GM12801 (cell line): ENCODE measurements at regions not wholly inside any gene's neighbourhood (a gene's known extent, or its start where the extent isn't known, plus 50 kb on each side); places are given as distances from the start of the nearest gene placed in this dataset.

Experiments
- TF ChIP-seq, protein P1 (sequence below): IDR thresholded peaks from one replicate; pipeline ENCODE4 v1.5.1; 2011; ENCODE audit warnings: control low read depth; ENCODE audit not compliant: insufficient read length; ENCODE audit errors: extremely low read depth

DNA sequence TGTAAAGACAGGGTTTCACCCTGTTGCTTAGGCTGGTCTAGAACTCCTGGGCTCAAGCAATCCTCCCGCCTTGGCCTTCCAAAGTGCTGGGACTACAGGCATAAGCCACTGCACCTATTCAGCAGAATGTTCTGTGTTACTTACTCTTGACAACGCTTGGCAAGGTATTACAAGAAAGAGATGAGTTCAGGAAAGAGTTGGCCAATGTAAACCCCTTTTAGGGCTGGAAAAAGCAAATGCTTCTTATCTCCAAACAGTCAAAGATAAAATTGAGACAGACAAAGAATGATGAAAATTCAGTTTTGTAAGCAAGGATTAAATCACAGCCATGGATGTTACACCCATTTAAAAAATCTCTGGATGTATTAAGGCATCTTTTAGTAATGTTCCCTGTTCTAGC, 114.0 kb upstream of the PODXL start:
- TF ChIP-seq, protein P1, sequence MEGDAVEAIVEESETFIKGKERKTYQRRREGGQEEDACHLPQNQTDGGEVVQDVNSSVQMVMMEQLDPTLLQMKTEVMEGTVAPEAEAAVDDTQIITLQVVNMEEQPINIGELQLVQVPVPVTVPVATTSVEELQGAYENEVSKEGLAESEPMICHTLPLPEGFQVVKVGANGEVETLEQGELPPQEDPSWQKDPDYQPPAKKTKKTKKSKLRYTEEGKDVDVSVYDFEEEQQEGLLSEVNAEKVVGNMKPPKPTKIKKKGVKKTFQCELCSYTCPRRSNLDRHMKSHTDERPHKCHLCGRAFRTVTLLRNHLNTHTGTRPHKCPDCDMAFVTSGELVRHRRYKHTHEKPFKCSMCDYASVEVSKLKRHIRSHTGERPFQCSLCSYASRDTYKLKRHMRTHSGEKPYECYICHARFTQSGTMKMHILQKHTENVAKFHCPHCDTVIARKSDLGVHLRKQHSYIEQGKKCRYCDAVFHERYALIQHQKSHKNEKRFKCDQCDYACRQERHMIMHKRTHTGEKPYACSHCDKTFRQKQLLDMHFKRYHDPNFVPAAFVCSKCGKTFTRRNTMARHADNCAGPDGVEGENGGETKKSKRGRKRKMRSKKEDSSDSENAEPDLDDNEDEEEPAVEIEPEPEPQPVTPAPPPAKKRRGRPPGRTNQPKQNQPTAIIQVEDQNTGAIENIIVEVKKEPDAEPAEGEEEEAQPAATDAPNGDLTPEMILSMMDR: no peak

DNA sequence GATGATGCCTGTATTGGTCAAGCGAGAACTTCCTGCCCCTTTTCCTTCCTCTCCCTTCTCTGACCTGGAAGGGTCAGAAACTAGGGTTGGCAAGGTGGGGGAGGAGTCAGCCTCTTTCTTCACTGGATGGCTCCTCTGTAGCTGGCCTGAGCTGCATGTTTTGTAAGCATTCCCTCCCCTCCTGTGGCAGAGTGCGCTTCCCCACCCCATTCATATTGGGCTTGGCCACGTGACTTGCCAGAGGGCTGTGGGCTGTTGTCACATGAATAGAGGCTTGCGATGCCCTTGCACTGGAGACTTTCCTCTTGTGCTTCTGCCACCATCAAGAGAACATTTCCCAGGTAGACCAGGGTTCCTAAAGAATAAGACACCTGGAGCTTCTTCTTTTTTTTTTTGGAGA, 111.3 kb upstream of the PODXL start:
- TF ChIP-seq, protein P1: no peak

DNA sequence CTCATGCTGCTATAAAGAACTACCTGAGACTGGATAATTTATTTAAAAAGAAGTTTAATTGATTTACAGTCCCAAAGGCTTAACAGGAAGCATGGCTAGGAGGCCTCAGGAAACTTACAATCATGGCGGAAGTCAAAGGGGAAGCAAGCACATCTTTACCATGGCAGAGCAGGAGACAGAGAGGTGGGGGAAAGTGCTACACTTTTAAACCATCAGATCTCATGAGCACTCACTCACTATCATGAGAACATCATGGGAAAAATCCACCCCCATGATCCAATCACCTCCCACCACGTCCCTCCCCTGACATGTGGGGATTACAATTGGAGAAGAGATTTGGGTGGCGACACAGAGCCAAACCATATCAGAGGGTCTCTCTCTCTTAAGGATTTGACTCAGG, 108.6 kb upstream of the PODXL start:
- TF ChIP-seq, protein P1: no peak

DNA sequence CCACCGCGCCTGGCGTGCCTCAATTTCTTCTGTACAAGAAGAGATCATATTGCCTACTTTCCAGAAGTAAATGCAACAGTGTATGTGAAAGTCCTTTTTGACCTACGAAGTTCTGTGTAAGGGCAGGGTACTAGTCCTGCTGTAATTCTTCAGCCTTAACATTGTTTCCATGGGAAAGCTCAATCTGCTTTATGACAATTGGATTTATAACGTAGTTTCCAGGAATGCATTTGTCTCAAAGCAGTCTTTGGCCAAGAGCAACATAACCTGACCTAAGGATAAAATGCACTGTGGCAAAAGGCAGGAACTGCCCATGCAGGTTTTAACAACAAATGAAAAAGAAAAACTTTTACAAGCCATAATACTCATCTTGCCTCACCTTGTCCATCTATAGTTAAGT, 108.1 kb upstream of the PODXL start:
- TF ChIP-seq, protein P1: no peak

DNA sequence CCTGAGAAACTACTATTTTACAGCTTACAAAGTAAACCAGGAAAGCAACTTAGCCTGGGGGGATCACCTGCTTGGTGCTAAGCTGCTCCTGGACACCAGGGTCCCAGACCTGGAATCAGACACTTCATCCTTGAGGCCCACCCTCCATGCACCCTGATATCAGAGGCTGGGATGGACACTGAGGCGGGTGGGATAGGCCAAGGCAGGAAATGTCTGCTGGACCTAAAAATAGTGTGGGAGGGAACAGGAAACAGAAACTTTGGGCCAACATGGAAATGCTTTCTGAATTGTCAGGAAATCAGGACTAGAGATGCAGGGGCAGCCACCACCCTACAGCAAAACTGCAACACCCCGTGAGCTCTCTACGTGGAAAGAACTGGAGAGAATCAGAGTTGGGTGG, 101.5 kb upstream of the PODXL start:
- TF ChIP-seq, protein P1: no peak

DNA sequence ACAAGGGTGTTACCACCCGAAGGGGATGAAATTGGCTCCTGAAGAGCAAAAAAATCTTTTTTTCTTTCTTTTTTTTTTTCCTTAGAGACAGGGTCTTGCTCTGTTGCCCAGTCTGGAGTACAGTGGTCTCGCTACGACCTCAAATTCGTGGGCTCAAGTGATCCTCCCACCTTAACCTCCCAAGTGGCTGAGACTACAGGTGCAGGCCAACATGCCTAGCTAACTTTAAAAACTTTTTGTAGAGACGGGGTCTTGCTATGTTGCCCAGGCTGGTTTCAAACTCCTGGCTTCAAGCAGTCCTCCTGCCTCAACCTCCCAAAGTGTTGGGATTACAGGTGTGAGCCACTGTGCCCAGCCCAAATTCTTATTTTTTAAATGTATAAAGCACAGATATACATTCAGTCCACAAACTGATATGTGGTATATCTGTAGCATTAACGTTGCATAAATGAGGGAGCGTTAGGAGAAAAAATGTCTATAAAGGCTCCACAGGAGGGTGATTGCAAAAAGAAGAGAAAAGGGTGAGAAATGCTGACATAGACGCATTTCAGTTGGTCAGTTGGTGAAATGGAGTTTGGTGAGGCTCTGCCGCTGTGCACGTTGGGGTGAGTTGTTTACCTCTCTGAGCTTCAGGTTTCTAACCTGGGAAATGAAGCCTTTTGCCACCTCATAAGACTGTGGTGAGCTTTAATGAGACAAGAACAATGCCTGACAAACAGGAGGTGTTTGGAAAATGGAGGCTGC, 100.7 kb upstream of the PODXL start:
- TF ChIP-seq, protein P1: no peak

DNA sequence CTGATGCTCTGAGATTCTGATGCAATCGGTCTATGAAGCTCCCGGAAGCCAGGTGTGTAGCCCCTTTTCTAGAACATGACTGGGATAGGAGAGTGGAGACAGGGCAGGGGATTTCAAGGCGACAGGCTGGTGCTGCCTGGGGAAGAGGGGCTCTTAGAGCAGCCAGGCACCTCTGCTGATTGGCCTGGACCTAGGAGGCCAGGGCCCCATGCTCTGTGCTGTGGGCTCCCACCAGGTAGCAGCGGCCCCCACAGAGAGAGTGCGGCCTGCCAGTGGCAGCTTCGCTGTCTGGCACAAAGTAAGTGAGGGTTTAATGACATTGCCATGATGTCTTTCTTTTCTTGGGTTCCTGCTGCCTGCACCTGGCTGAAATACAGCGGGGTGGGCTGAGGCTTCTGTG, 99.4 kb upstream of the PODXL start:
- TF ChIP-seq, protein P1: no peak

DNA sequence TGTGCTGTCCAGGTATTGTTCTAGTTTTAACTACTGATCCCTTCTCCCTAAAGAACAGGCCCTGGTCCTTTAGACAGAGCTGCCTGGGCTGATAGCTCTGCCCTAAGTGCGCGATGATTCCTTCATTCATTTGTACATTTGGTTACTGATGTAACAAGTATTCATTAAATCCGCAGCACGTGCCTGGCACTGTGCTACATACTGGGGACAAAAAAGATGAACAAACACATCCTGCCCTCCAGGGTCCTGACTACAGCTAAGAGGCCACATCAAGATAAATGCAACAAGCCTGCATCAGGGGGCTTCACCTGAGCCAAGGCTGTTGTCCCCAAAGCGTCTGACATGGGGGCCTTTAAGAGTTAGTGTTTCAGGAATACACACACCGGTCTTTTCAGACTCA, 99.0 kb upstream of the PODXL start:
- TF ChIP-seq, protein P1: no peak
